Esophagus squamous epithelium (tissue), 4 donors: ENCODE measurements at regions not wholly inside any gene's neighbourhood (a gene's known extent, or its start where the extent isn't known, plus 50 kb on each side); places are given as distances from the start of the nearest gene placed in this dataset.

Source experiments
- POLR2A ChIP-seq, 4 donors: fragments of 450-650 bp; IDR thresholded peaks; one replicate each; pipeline ENCODE4 v1.6.1; 2017; ENCODE audit warnings: antibody characterized with exemption in 4 of 4, mild to moderate bottlenecking in 4 of 4, moderate library complexity in 3 of 4
- TF ChIP-seq, protein P1 (sequence below), 6 experiments: fragments of 450-650 bp in 4 of 6; fragments of 200-600 bp in 2 of 6; sonication (generic) in 2 of 6; IDR thresholded peaks; one replicate each; pipeline ENCODE4 v1.5.1; 2016 to 2019; ENCODE audit warnings: antibody characterized with exemption in 6 of 6, mild to moderate bottlenecking in 4 of 6, moderate library complexity in 4 of 6

DNA sequence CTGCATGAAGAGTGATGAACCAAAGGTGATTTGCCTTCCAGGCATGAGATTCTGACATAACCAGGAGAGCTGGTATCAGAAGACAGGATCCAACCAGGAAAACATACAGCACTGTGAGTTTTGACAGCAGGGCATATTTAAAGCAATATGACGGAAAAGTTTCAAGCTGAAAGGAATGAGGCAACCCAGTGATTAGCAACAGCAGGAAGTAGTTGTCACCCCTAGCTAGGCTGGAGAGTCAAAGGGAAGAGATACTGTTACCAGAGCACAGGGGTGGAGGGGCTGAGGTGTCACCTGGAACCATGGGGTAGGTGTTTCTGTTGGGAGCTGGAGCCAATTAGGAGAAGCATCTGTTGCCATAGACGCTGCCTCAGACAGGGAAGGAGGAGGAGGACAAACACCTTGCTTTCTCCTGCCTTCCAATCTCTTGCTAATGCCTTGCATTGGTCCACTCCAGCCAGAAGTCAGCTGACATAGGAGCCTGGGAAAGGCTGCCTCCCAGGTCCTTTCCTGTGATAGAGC, 125.4 kb upstream of the SORCS3 start:
- TF ChIP-seq, protein P1, sequence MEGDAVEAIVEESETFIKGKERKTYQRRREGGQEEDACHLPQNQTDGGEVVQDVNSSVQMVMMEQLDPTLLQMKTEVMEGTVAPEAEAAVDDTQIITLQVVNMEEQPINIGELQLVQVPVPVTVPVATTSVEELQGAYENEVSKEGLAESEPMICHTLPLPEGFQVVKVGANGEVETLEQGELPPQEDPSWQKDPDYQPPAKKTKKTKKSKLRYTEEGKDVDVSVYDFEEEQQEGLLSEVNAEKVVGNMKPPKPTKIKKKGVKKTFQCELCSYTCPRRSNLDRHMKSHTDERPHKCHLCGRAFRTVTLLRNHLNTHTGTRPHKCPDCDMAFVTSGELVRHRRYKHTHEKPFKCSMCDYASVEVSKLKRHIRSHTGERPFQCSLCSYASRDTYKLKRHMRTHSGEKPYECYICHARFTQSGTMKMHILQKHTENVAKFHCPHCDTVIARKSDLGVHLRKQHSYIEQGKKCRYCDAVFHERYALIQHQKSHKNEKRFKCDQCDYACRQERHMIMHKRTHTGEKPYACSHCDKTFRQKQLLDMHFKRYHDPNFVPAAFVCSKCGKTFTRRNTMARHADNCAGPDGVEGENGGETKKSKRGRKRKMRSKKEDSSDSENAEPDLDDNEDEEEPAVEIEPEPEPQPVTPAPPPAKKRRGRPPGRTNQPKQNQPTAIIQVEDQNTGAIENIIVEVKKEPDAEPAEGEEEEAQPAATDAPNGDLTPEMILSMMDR (IDR thresholded peaks at IDR 0.05) = no peak
- no peak for TF ChIP-seq POLR2A (IDR thresholded peaks at IDR 0.05)
